Retinal pigment epithelial cell (primary cell): ENCODE measurements at regions not wholly inside any gene's neighbourhood (a gene's known extent, or its start where the extent isn't known, plus 50 kb on each side); places are given as distances from the start of the nearest gene placed in this dataset.

ENCODE experiments used
- DNase-seq: peaks from one replicate; pipeline ENCODE4 v3.0.0-alpha.2; 2010; ENCODE audit warnings: low read depth
- H3K4me3 ChIP-seq: 2 replicates; pipeline ENCODE4 v1.5.1; 2011; ENCODE audit warnings: mild to moderate bottlenecking, low read length, control low read depth, moderate library complexity
- CTCF ChIP-seq: conservative IDR thresholded peaks from 2 replicates; pipeline ENCODE4 v1.5.1; 2011; ENCODE audit warnings: low read depth, low read length, control low read depth, inconsistent platforms

GRCh38 chr2:66771359-66771976 lies 336.5 kb downstream of the MEIS1 start:
- DNase-seq, result no peak

GRCh38 chr2:66772618-66773017 lies 337.7 kb downstream of the MEIS1 start:
- no peak for TF ChIP-seq CTCF
- no peak overlapping the region for H3K4me3 ChIP-seq
- DNase-seq, result no peak

More at GRCh38 chr2:66771359-66771976, 336.5 kb downstream of the MEIS1 start:
- no peak overlapping the region for H3K4me3 ChIP-seq
- no peak for TF ChIP-seq CTCF

GRCh38 chr2:66775730-66776422 lies 341.0 kb downstream of the MEIS1 start:
- TF ChIP-seq CTCF, result no peak
- DNase-seq, result no peak
- H3K4me3 ChIP-seq, result no peak overlapping the region

GRCh38 chr2:66781804-66782203 lies 346.9 kb downstream of the MEIS1 start:
- no peak for TF ChIP-seq CTCF
- no peak overlapping the region for H3K4me3 ChIP-seq
- no peak for DNase-seq

GRCh38 chr2:66782780-66783361 lies 347.9 kb downstream of the MEIS1 start:
- H3K4me3 ChIP-seq, result no peak overlapping the region
- no peak for TF ChIP-seq CTCF
- DNase-seq, result no peak

- H3K4me3 ChIP-seq, result no peak overlapping the region
- no peak for TF ChIP-seq CTCF
- DNase-seq, result no peak
Observed at GRCh38 chr2:66789741-66790140, 354.8 kb downstream of the MEIS1 start.

- DNase-seq, result no peak
- H3K4me3 ChIP-seq, result no peak overlapping the region
- no peak for TF ChIP-seq CTCF
Observed at GRCh38 chr2:66790651-66791181, 355.8 kb downstream of the MEIS1 start.
